Trophoblast cell (in vitro differentiated cells and primary cell): ENCODE measurements at regions not wholly inside any gene's neighbourhood (a gene's known extent, or its start where the extent isn't known, plus 50 kb on each side); places are given as distances from the start of the nearest gene placed in this dataset.

ENCODE experiments used
- DNase-seq, 2 donors: peaks; one replicate each; pipeline ENCODE4 v3.0.0-alpha.2; 2016
- H2AFZ ChIP-seq: 2 replicates; pipeline ENCODE4 v1.6.1; 2013; ENCODE audit warnings: low read length, moderate library complexity, mild to moderate bottlenecking; ENCODE audit not compliant: insufficient read depth, poor library complexity
- H2AK5ac ChIP-seq: 2 replicates; pipeline ENCODE4 v1.6.1; 2013; ENCODE audit warnings: mild to moderate bottlenecking, low read length
- H2BK120ac ChIP-seq: 2 replicates; pipeline ENCODE4 v1.6.1; 2013; ENCODE audit warnings: low read length, mild to moderate bottlenecking, moderate library complexity; ENCODE audit not compliant: insufficient read depth, poor library complexity
- H2BK12ac ChIP-seq: 2 replicates; pipeline ENCODE4 v1.6.1; 2013; ENCODE audit warnings: mild to moderate bottlenecking, low read length, moderate library complexity
- H2BK5ac ChIP-seq: 2 replicates; pipeline ENCODE4 v1.6.1; 2013; ENCODE audit warnings: low read length, low read depth, moderate library complexity, mild to moderate bottlenecking; ENCODE audit not compliant: poor library complexity
- H3K14ac ChIP-seq: 2 replicates; pipeline ENCODE4 v1.6.1; 2013; ENCODE audit warnings: mild to moderate bottlenecking, low read length
- H3K18ac ChIP-seq: 2 replicates; pipeline ENCODE4 v1.6.1; 2013; ENCODE audit warnings: mild to moderate bottlenecking, low read length
- H3K23ac ChIP-seq: 2 replicates; pipeline ENCODE4 v1.6.1; 2013; ENCODE audit warnings: low read length
- H3K27ac ChIP-seq: 2 replicates; pipeline ENCODE4 v1.5.1; 2013; ENCODE audit warnings: low read depth, mild to moderate bottlenecking, inconsistent platforms, low read length, moderate library complexity
- H3K27me3 ChIP-seq: 2 replicates; pipeline ENCODE4 v1.6.1; 2013; ENCODE audit warnings: inconsistent platforms, mild to moderate bottlenecking, low read length, moderate library complexity; ENCODE audit not compliant: insufficient read depth
- H3K36me3 ChIP-seq, 2 experiments: 1 replicate in 1 of 2; 2 replicates in 1 of 2; pipeline ENCODE4 v1.6.1; 2013; ENCODE audit warnings: low read length in 2 of 2, mild to moderate bottlenecking in 2 of 2, moderate library complexity in 1 of 2; ENCODE audit not compliant: insufficient read depth in 2 of 2, control insufficient read depth in 1 of 2
- H3K4ac ChIP-seq: 2 replicates; pipeline ENCODE4 v1.6.1; 2013; ENCODE audit warnings: low read depth, mild to moderate bottlenecking, low read length, moderate library complexity
- H3K4me1 ChIP-seq, 2 experiments: 1 replicate in 1 of 2; 2 replicates in 1 of 2; pipeline ENCODE4 v1.6.1; 2013; ENCODE audit warnings: low read length in 2 of 2, mild to moderate bottlenecking in 2 of 2, moderate library complexity in 1 of 2; ENCODE audit not compliant: insufficient read depth in 2 of 2, control insufficient read depth in 1 of 2
- H3K4me2 ChIP-seq: 2 replicates; pipeline ENCODE4 v1.6.1; 2013; ENCODE audit warnings: inconsistent platforms, mild to moderate bottlenecking, low read length, moderate library complexity
- H3K4me3 ChIP-seq: 2 replicates; pipeline ENCODE4 v1.5.1; 2013; ENCODE audit warnings: mild to moderate bottlenecking, low read depth, low read length, inconsistent platforms
- H3K79me1 ChIP-seq: one replicate; pipeline ENCODE4 v1.6.1; 2013; ENCODE audit warnings: low read length
- H3K79me2 ChIP-seq: 2 replicates; pipeline ENCODE4 v1.6.1; 2013; ENCODE audit warnings: low read length, mild to moderate bottlenecking; ENCODE audit not compliant: control insufficient read depth, insufficient read depth, poor library complexity
- H3K9ac ChIP-seq: 2 replicates; pipeline ENCODE4 v1.6.1; 2013; ENCODE audit warnings: mild to moderate bottlenecking, low read length
- H3K9me3 ChIP-seq: 2 replicates; pipeline ENCODE4 v1.6.1; 2013; ENCODE audit warnings: low read depth, mild to moderate bottlenecking, control low read depth, inconsistent platforms, low read length; ENCODE audit not compliant: insufficient read depth
- H4K12ac ChIP-seq: 2 replicates; pipeline ENCODE4 v1.6.1; 2013; ENCODE audit warnings: low read depth, mild to moderate bottlenecking, low read length, moderate library complexity
- H4K8ac ChIP-seq: 2 replicates; pipeline ENCODE4 v1.6.1; 2013; ENCODE audit warnings: low read depth, mild to moderate bottlenecking, low read length, moderate library complexity
- H4K91ac ChIP-seq: one replicate; pipeline ENCODE4 v1.6.1; 2013; ENCODE audit warnings: low read depth, mild to moderate bottlenecking, low read length, moderate library complexity
- WGBS: extraction: QIAGEN DNeasy Blood & Tissue Kit; methylation state at CpG from one replicate; pipeline ENCODE4 v1.1.7; 2013; ENCODE audit warnings: missing lambda C conversion rate; ENCODE audit not compliant: insufficient read length, insufficient coverage; ENCODE audit errors: extremely low coverage; 5-methylcytosine and 5-hydroxymethylcytosine counted together

DNA sequence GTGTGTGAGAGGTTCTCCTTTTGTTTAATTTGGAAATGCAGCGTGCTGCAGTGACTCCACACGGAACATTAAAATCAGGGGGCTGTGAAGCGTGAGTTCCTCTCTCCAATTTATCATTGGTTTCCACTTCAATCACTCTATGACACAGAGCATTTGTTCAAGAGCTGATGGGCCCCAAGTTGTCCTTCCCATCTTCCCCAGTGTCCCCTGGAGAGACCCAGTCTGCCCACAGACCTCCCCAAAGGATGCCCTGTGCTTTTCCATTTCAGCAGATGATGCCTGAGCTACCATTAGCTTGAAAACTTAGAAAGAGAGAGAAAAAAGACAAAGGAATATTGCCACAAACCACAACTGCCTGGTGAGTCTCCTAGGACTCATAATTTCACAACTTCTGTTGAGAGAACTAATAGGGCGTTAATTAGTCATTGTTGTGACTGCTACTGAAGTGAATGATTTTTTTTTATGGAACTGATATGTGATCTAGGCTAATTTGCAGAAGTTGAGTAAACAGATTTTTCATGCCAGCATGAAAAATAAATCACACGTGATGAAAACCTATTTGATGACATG lies 772.7 kb downstream of the SEMA5A start:
- Histone ChIP-seq H2AK5ac (no peak overlapping the region), H3K36me3 (no peaks in the 10 kb centered on the region)
- WGBS = no CpG with 5 or more reads among the region's 5 CpGs

DNA sequence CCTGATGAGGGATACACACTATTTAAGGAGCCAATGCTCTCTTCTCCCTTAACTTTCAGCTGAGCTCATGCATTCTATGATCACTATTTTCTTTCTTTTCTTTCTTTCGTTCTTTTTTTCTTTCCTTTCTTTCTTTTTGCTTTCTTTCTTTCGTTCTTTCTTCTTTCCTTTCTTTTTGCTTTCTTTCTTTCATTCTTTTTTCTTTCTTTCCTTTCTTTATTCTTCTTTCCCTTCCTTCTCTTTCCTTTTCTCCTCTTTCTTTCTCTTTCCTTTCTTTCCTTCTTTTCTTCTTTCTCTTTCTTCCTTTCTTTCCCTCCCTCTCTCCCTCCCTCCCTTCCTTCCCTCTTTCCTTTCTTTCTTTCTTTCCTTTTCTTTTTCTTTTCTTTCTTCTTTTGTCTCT lies 761.2 kb downstream of the SEMA5A start:
- H3K9ac ChIP-seq = no peak overlapping the region
- H4K8ac ChIP-seq = no peak overlapping the region
- H3K4me1 ChIP-seq = no peaks in the 10 kb centered on the region
- no peak overlapping the region for H2AK5ac ChIP-seq
- no peak overlapping the region for H2BK5ac ChIP-seq
- no peak overlapping the region for H4K91ac ChIP-seq
- no peak overlapping the region for H2AFZ ChIP-seq
- no peak overlapping the region for H3K4me3 ChIP-seq
- H3K27ac ChIP-seq = no peak overlapping the region
- no CpG with 5 or more reads among the region's 2 CpGs for WGBS
- no peaks in the 10 kb centered on the region for H3K79me1 ChIP-seq
- H3K36me3 ChIP-seq = no peaks in the 10 kb centered on the region
- H3K14ac ChIP-seq = no peak overlapping the region
- H3K27me3 ChIP-seq = no peaks in the 10 kb centered on the region
- H3K23ac ChIP-seq = no peak overlapping the region
- no peak overlapping the region for H4K12ac ChIP-seq
- no peak overlapping the region for H2BK120ac ChIP-seq
- H3K79me2 ChIP-seq = no peaks in the 10 kb centered on the region
- no peak overlapping the region for H3K4me2 ChIP-seq
- no peak overlapping the region for H3K4ac ChIP-seq
- no peak overlapping the region for H3K18ac ChIP-seq
- H3K9me3 ChIP-seq = no peaks in the 10 kb centered on the region
- no peak for DNase-seq
- H2BK12ac ChIP-seq = no peak overlapping the region

More for the DNA sequence above, 772.7 kb downstream of the SEMA5A start:
- Histone ChIP-seq H3K18ac (no peak overlapping the region), H3K4ac (no peak overlapping the region), H3K79me2 (no peaks in the 10 kb centered on the region), H3K4me2 (no peak overlapping the region), H3K79me1 (no peaks in the 10 kb centered on the region), H4K12ac (no peak overlapping the region), H4K8ac (no peak overlapping the region), H3K4me1 (peaks cover 3 to 5% of the 10 kb centered on the region in 2 experiments), H3K9me3 (no peaks in the 10 kb centered on the region), H2AFZ (no peak overlapping the region), H2BK120ac (no peak overlapping the region), H3K23ac (no peak overlapping the region), H3K14ac (no peak overlapping the region), H3K27ac (no peak overlapping the region), H2BK5ac (no peak overlapping the region), H4K91ac (no peak overlapping the region), H3K9ac (peak overlapping the region; percentile 41), H2BK12ac (no peak overlapping the region), H3K4me3 (no peak overlapping the region), H3K27me3 (no peaks in the 10 kb centered on the region)
- DNase-seq = no peak

DNA sequence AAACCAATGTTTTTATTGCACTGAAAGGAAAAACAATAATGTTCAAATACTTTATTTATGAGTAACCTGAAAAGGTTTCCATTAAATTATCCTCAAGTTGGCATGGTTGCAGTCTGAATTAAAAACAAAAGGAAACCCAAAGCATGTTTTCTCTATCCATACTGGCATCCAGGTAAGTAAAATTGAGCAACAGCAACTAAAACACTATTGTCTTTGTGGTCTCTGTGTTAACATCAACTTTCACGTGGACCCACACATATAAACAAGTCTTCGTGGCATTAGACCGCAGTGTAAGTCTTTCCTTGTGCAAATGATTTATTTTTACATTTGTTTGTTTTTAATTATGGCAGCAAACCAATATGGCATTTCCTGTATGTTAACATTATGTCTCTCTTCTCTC lies 757.6 kb downstream of the SEMA5A start:
- Histone ChIP-seq H4K8ac (no peak overlapping the region), H3K23ac (no peak overlapping the region), H2BK12ac (no peak overlapping the region), H3K9ac (no peak overlapping the region), H3K79me1 (no peaks in the 10 kb centered on the region), H3K36me3 (no peaks in the 10 kb centered on the region), H3K4ac (no peak overlapping the region), H4K91ac (no peak overlapping the region), H3K4me2 (no peak overlapping the region), H4K12ac (no peak overlapping the region), H3K27me3 (no peaks in the 10 kb centered on the region), H3K79me2 (no peaks in the 10 kb centered on the region), H3K27ac (no peak overlapping the region), H2BK5ac (no peak overlapping the region), H2BK120ac (no peak overlapping the region), H2AFZ (no peak overlapping the region), H3K4me3 (no peak overlapping the region), H3K18ac (no peak overlapping the region), H3K9me3 (no peaks in the 10 kb centered on the region), H3K4me1 (no peaks in the 10 kb centered on the region), H2AK5ac (no peak overlapping the region), H3K14ac (no peak overlapping the region)
- DNase-seq = no peak
- no CpG with 5 or more reads among the region's 3 CpGs for WGBS

DNA sequence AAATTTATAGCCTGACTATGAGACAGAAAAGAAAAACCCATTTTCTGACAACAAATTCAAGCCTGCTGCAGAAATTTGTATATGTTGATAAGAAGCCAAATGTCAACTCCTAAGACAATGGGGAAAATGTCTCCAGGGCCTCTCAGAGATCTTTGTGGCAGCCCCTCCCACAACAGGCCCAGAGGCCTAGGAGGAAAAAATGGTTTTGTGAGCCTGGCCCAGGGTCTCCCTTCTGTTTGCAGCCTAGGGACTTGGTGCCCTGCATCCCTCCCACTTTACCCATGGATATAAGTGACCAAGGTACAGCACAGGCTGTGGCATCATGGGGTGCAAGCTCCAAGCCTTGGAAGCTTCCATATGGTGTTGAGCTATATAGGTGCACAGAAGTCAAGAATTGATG lies 740.2 kb downstream of the SEMA5A start:
- Histone ChIP-seq H3K9ac (no peak overlapping the region), H3K18ac (no peak overlapping the region), H2AFZ (no peak overlapping the region), H3K4me1 (no peaks in the 10 kb centered on the region), H3K27ac (no peak overlapping the region), H2AK5ac (no peak overlapping the region), H3K79me2 (no peaks in the 10 kb centered on the region), H3K4me3 (no peak overlapping the region), H3K4ac (no peak overlapping the region), H3K14ac (no peak overlapping the region), H2BK120ac (no peak overlapping the region), H4K8ac (no peak overlapping the region), H3K9me3 (peaks cover 5% of the 10 kb centered on the region), H3K79me1 (no peaks in the 10 kb centered on the region), H3K4me2 (no peak overlapping the region), H3K27me3 (no peaks in the 10 kb centered on the region), H3K36me3 (no peaks in the 10 kb centered on the region), H2BK5ac (no peak overlapping the region), H4K12ac (no peak overlapping the region), H4K91ac (no peak overlapping the region), H3K23ac (no peak overlapping the region), H2BK12ac (no peak overlapping the region)
- no peak for DNase-seq
